HepG2 (cell line): ENCODE measurements at regions not wholly inside any gene's neighbourhood (a gene's known extent, or its start where the extent isn't known, plus 50 kb on each side); places are given as distances from the start of the nearest gene placed in this dataset.

ENCODE experiments used
- ATAC-seq: fragments of 200-7000 bp; cut with Tn5 transposase; 3 replicates; pipeline ENCODE4 v1.9.1; 2020; ENCODE audit warnings: mild to moderate bottlenecking, moderate library complexity
- BruUV-seq: library from RNA; stranded (reverse); fragments of 400-500 nt; replicated peaks from 2 replicates; lab custom pipeline; 2021; lab: Mats Ljungman, UMichigan
- CTCF ChIA-PET: fragments of 300-600 bp; formaldehyde crosslinking; extraction: SDS; loops from one replicate; lab custom pipeline; 2021; ENCODE audit warnings: low total read pairs, inconsistent platforms, low intra/inter-chr PET ratio; lab: Yijun Ruan, JAX
- POLR2A ChIA-PET: fragments of 350-600 bp; sonication (Branson Sonifier 250); formaldehyde crosslinking; loops from one replicate; lab custom pipeline; 2020; ENCODE audit warnings: antibody characterized with exemption, inconsistent platforms; lab: Yijun Ruan, JAX
- DNase-seq: peaks from one replicate; pipeline ENCODE4 v3.0.0-alpha.2; 2015; ENCODE audit warnings: low spot score
- FAIRE-seq: peaks from 3 replicates; lab custom pipeline; 2011; peaks lifted over from hg19 to GRCh38; lab: Jason Lieb, UNC
- H2AFZ ChIP-seq: one replicate; pipeline ENCODE4 v1.6.1; 2011; ENCODE audit warnings: low read length, inconsistent platforms
- H3K27ac ChIP-seq: fragments of 300-600 bp; 3 replicates; pipeline ENCODE4 v1.8.0; 2011; ENCODE audit warnings: mixed run types, mild to moderate bottlenecking, mixed read lengths, low read length, inconsistent platforms; ENCODE audit not compliant: insufficient read depth; ENCODE audit errors: extremely low read length
- H3K27me3 ChIP-seq, 2 experiments: fragments of 200-600 bp in 1 of 2; 2 replicates in 1 of 2; 3 replicates in 1 of 2; pipeline versions ENCODE4 v1.6.0 to v1.8.0; 2011; ENCODE audit warnings: low read length in 2 of 2, mild to moderate bottlenecking in 2 of 2, moderate library complexity in 2 of 2, inconsistent platforms in 1 of 2; ENCODE audit not compliant: insufficient read depth in 2 of 2, control insufficient read depth in 1 of 2
- H3K36me3 ChIP-seq, 2 experiments: fragments of 200-600 bp in 1 of 2; replicated peaks in 1 of 2; 2 replicates in 1 of 2; 3 replicates in 1 of 2; pipeline versions ENCODE4 v1.5.1 to v1.8.0; 2011; ENCODE audit warnings: low read length in 2 of 2, inconsistent platforms in 1 of 2; ENCODE audit not compliant: insufficient read depth in 2 of 2, control insufficient read depth in 1 of 2
- H3K4me1 ChIP-seq: 2 replicates; pipeline ENCODE4 v1.5.1; 2012; ENCODE audit warnings: low read length, inconsistent platforms; ENCODE audit not compliant: insufficient read depth
- H3K4me2 ChIP-seq: 2 replicates; pipeline ENCODE4 v1.6.0; 2011; ENCODE audit warnings: low read depth, low read length, inconsistent platforms
- H3K4me3 ChIP-seq, 3 experiments: fragments of 200-600 bp in 1 of 3; sonication (generic), shearing (Covaris generic) in 1 of 3; replicated peaks in 1 of 3; 2 replicates each; pipeline ENCODE4 v1.5.1; 2011 to 2016; ENCODE audit warnings: low read length in 3 of 3, inconsistent platforms in 2 of 3, low read depth in 2 of 3, mild to moderate bottlenecking in 2 of 3, control low read depth in 1 of 3, mixed read lengths in 1 of 3; ENCODE audit not compliant: insufficient read depth in 1 of 3
- H3K79me2 ChIP-seq: one replicate; pipeline ENCODE4 v1.6.1; 2011; ENCODE audit warnings: low read length, inconsistent platforms; ENCODE audit not compliant: insufficient read depth
- H3K9ac ChIP-seq: 2 replicates; pipeline ENCODE4 v1.6.0; 2011; ENCODE audit warnings: mild to moderate bottlenecking, low read depth, low read length, inconsistent platforms; ENCODE audit not compliant: insufficient read depth
- H3K9me3 ChIP-seq: 2 replicates; pipeline ENCODE4 v1.5.1; 2012; ENCODE audit warnings: mild to moderate bottlenecking, low read length
- H4K20me1 ChIP-seq: 2 replicates; pipeline ENCODE4 v1.6.0; 2011; ENCODE audit warnings: inconsistent platforms, mild to moderate bottlenecking, low read length, moderate library complexity; ENCODE audit not compliant: insufficient read depth
- ARID5B ChIP-seq: IDR thresholded peaks from 2 replicates; pipeline ENCODE4 v1.4.0; 2020; ENCODE audit warnings: mild to moderate bottlenecking, missing genetic modification reagents
- ISX ChIP-seq: sonication (generic); formaldehyde crosslinking; conservative IDR thresholded peaks from 2 replicates; pipeline ENCODE4 v1.5.0; 2020; ENCODE audit warnings: missing genetic modification reagents
- KDM5B ChIP-seq: sonication (generic); formaldehyde crosslinking; IDR thresholded peaks from 2 replicates; pipeline ENCODE4 v1.4.0; 2020; ENCODE audit warnings: missing genetic modification reagents, mild to moderate bottlenecking, borderline replicate concordance
- PREB ChIP-seq: sonication (generic); formaldehyde crosslinking; IDR thresholded peaks from 2 replicates; pipeline ENCODE4 v1.4.0; 2020; ENCODE audit warnings: missing genetic modification reagents
- ZBTB3 ChIP-seq: sonication (generic); formaldehyde crosslinking; IDR thresholded peaks from 2 replicates; pipeline ENCODE4 v1.4.0; 2020; ENCODE audit warnings: low read depth, mild to moderate bottlenecking, moderate library complexity, missing genetic modification reagents, borderline replicate concordance
- ZNF326 ChIP-seq: sonication (generic); formaldehyde crosslinking; IDR thresholded peaks from 2 replicates; pipeline ENCODE4 v1.4.0; 2020; ENCODE audit warnings: missing genetic modification reagents, borderline replicate concordance
- ZNF451 ChIP-seq: sonication (generic); formaldehyde crosslinking; IDR thresholded peaks from 2 replicates; pipeline ENCODE4 v1.5.0; 2020; ENCODE audit warnings: mild to moderate bottlenecking, missing genetic modification reagents
- WGBS: methylation state at CpG from one replicate; pipeline ENCODE4 v1.1.6; 2017; ENCODE audit warnings: low lambda C conversion rate; 5-methylcytosine and 5-hydroxymethylcytosine counted together
- in situ Hi-C: cut with HindIII; loops from 2 replicates; pipeline ENCODE4 v1.10.0; 2017; ENCODE audit warnings: low pct_unique_long_range_greater_than_20kb; ENCODE audit not compliant: extremely low pct_ligation_motif_present
- intact Hi-C: fragments of 100-400 bp; cut with micrococcal nuclease; formaldehyde crosslinking; loops from one replicate; pipeline ENCODE4 v1.10.0; 2022; ENCODE audit not compliant: unreplicated experiment
- TF ChIP-seq, protein P1 (sequence below): sonication (generic); formaldehyde crosslinking; IDR thresholded peaks from 2 replicates; pipeline ENCODE4 v1.4.0; 2020; ENCODE audit warnings: missing genetic modification reagents

GRCh38 chr3:94596887-94597566, 534.2 kb downstream of the NSUN3 start:
- in situ Hi-C loops: no loop called here
- no peaks in the 10 kb centered on the region for H3K9me3 ChIP-seq
- H3K79me2 ChIP-seq: no peaks in the 10 kb centered on the region
- no peaks in the 10 kb centered on the region for H3K27me3 ChIP-seq
- no peak overlapping the region for H3K4me3 ChIP-seq
- H2AFZ ChIP-seq: no peak overlapping the region
- H4K20me1 ChIP-seq: no peaks in the 10 kb centered on the region
- H3K27ac ChIP-seq: no peak overlapping the region
- H3K4me1 ChIP-seq: no peaks in the 10 kb centered on the region
- H3K36me3 ChIP-seq: no peaks in the 10 kb centered on the region
- TF ChIP-seq ARID5B (CRISPR knock-in tag): no peak
- TF ChIP-seq ZBTB3: no peak
- TF ChIP-seq ZNF451 (CRISPR knock-in tag): no peak
- TF ChIP-seq, protein P1, sequence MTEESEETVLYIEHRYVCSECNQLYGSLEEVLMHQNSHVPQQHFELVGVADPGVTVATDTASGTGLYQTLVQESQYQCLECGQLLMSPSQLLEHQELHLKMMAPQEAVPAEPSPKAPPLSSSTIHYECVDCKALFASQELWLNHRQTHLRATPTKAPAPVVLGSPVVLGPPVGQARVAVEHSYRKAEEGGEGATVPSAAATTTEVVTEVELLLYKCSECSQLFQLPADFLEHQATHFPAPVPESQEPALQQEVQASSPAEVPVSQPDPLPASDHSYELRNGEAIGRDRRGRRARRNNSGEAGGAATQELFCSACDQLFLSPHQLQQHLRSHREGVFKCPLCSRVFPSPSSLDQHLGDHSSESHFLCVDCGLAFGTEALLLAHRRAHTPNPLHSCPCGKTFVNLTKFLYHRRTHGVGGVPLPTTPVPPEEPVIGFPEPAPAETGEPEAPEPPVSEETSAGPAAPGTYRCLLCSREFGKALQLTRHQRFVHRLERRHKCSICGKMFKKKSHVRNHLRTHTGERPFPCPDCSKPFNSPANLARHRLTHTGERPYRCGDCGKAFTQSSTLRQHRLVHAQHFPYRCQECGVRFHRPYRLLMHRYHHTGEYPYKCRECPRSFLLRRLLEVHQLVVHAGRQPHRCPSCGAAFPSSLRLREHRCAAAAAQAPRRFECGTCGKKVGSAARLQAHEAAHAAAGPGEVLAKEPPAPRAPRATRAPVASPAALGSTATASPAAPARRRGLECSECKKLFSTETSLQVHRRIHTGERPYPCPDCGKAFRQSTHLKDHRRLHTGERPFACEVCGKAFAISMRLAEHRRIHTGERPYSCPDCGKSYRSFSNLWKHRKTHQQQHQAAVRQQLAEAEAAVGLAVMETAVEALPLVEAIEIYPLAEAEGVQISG (CRISPR knock-in tag): no peak
- TF ChIP-seq ISX (CRISPR knock-in tag): no peak
- no peak for TF ChIP-seq ZNF326 (CRISPR knock-in tag)
- TF ChIP-seq KDM5B (CRISPR knock-in tag): no peak
- no peak for TF ChIP-seq PREB (CRISPR knock-in tag)
- intact Hi-C loops: no loop called here
- 0% methylated on average over 4 of the region's 4 CpGs for WGBS
- no peak overlapping the region for H3K9ac ChIP-seq
- ChIA-PET CTCF (no interaction called here), POLR2A (no interaction called here)
- DNase-seq (no peak), ATAC-seq (no peak), FAIRE-seq (no peak)
- no TSS peak for BruUV-seq
- no peak overlapping the region for H3K4me2 ChIP-seq
